ENCODE measurements at regions not wholly inside any gene's neighbourhood (a gene's known extent, or its start where the extent isn't known, plus 50 kb on each side); places are given as distances from the start of the nearest gene placed in this dataset.

GRCh38 chr4:81737865-81738559, 266.3 kb upstream of the RASGEF1B start:
- H3K36me3 ChIP-seq (ENCODE audit: control insufficient read depth in 2 of 2, insufficient read depth in 2 of 2, low read length in 1 of 2): no peaks in the 10 kb centered on the region
- 0% methylated on average over 2 of the region's 2 CpGs for WGBS (ENCODE audit: insufficient coverage, insufficient replicate concordance, low lambda C conversion rate, missing lambda C conversion rate)
- BruUV-seq (replicated peaks): no TSS peak
- TF ChIP-seq IKZF2 (IDR thresholded peaks at IDR 0.05) (no peak), SMAD1 (IDR thresholded peaks at IDR 0.05; ENCODE audit: low read depth, partially characterized antibody) (no peak), CREB1 (IDR thresholded peaks at IDR 0.05; ENCODE audit: low read depth) (no peak), ATF3 (IDR thresholded peaks at IDR 0.05; ENCODE audit: borderline replicate concordance, extremely low read depth, low read depth, low read length) (no peak), NR2C2 (IDR thresholded peaks at IDR 0.05; ENCODE audit: borderline replicate concordance, control insufficient read depth, insufficient read length, low read depth) (no peak), RB1 (IDR thresholded peaks at IDR 0.05; ENCODE audit: borderline replicate concordance) (no peak), MEF2A (IDR thresholded peaks at IDR 0.05; ENCODE audit: insufficient read depth, low read depth, low read length) (no peak), CBFB (IDR thresholded peaks at IDR 0.05; ENCODE audit: low read depth) (no peak), ZNF24 (IDR thresholded peaks at IDR 0.05) (no peak), POLR2AphosphoS2 (IDR thresholded peaks at IDR 0.05; ENCODE audit: low read depth, low read length) (no peak)
- TF ChIP-seq, protein P1, sequence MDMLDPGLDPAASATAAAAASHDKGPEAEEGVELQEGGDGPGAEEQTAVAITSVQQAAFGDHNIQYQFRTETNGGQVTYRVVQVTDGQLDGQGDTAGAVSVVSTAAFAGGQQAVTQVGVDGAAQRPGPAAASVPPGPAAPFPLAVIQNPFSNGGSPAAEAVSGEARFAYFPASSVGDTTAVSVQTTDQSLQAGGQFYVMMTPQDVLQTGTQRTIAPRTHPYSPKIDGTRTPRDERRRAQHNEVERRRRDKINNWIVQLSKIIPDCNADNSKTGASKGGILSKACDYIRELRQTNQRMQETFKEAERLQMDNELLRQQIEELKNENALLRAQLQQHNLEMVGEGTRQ (IDR thresholded peaks at IDR 0.05; ENCODE audit: borderline replicate concordance, low read depth, low read length): no peak
- intact Hi-C loops (cut with micrococcal nuclease; ENCODE audit: unreplicated experiment): no loop called here
- FAIRE-seq (no peak), DNase-seq (ENCODE audit: low read depth, low spot score) (no peak), ATAC-seq (no peak)
- POLR2A ChIA-PET: no interaction called here
- no peak overlapping the region for H3K27ac ChIP-seq (ENCODE audit: control insufficient read depth, insufficient read depth)
- H4K20me1 ChIP-seq (ENCODE audit: control insufficient read depth, insufficient read depth): no peaks in the 10 kb centered on the region
- H3K27me3 ChIP-seq (replicated peaks in 1 of 2; ENCODE audit: control insufficient read depth in 2 of 2, insufficient read depth in 2 of 2, low read length in 1 of 2): no peaks in the 10 kb centered on the region
- CTCF ChIA-PET: interaction anchor here (0.6 kb wide), 1 partner anchor 271 kb away, joined by 3 read pairs; no protein-coding TSS in a partner anchor
- in situ Hi-C loops (cut with MboI): no loop called here
- RAD21 ChIA-PET (ENCODE audit: unreplicated experiment): interaction anchor here (0.5 to 1.6 kb wide), 3 partner anchors 107 to 271 kb away, joined by 3 to 5 read pairs (median 3); no protein-coding TSS in a partner anchor
- SMC1A ChIA-PET (ENCODE audit: uncharacterized antibody, unreplicated experiment): no interaction called here
- H3K4me2 ChIP-seq (ENCODE audit: control insufficient read depth, insufficient read depth): no peak overlapping the region
- H3K4me1 ChIP-seq (ENCODE audit: control insufficient read depth, insufficient read depth, low read length): no peaks in the 10 kb centered on the region
- H3K9me3 ChIP-seq (replicated peaks; ENCODE audit: control insufficient read depth, insufficient read depth, low read length): no peaks in the 10 kb centered on the region
- no peak overlapping the region for H2AFZ ChIP-seq (ENCODE audit: control insufficient read depth, low read depth, low read length)
- no peak overlapping the region for H3K9ac ChIP-seq (ENCODE audit: control insufficient read depth, insufficient read depth, low read length)
- H3K79me2 ChIP-seq (ENCODE audit: control insufficient read depth, insufficient read depth, low read length): no peaks in the 10 kb centered on the region
- no peak overlapping the region for H3K4me3 ChIP-seq

Measured in GM12878 (cell line).